ENCODE measurements at regions not wholly inside any gene's neighbourhood (a gene's known extent, or its start where the extent isn't known, plus 50 kb on each side); places are given as distances from the start of the nearest gene placed in this dataset.

DNA sequence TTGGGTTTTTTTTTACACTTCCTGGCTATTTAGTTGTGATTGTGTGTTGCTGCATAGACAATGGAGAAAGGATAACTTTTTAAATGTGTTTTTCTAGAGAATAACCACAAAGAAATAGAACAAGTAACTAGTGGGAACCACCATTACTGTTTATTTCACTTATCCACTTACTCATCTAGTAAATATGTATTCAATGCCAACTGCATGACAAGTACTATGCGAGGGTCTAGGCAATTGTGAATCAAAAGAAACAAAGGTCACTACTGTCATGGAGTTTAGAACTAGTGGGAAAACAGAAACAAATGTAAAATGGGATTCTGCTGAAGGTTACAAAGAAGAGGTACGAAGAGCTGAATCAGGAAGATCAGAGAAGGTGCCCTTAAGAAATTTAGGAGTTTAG is 600.9 kb upstream of the ROBO2 start:
- Histone ChIP-seq H3K4me3 (replicated peaks; ENCODE audit: insufficient read depth, low read length) (no peak overlapping the region), H3K27ac (replicated peaks) (no peak overlapping the region), H3K27me3 (ENCODE audit: insufficient read depth, poor library complexity, severe bottlenecking) (no peaks in the 10 kb centered on the region)
- no peak for DNase-seq (ENCODE audit: low read depth in 1 of 2, low spot score in 1 of 2)
- TF ChIP-seq, protein P1, sequence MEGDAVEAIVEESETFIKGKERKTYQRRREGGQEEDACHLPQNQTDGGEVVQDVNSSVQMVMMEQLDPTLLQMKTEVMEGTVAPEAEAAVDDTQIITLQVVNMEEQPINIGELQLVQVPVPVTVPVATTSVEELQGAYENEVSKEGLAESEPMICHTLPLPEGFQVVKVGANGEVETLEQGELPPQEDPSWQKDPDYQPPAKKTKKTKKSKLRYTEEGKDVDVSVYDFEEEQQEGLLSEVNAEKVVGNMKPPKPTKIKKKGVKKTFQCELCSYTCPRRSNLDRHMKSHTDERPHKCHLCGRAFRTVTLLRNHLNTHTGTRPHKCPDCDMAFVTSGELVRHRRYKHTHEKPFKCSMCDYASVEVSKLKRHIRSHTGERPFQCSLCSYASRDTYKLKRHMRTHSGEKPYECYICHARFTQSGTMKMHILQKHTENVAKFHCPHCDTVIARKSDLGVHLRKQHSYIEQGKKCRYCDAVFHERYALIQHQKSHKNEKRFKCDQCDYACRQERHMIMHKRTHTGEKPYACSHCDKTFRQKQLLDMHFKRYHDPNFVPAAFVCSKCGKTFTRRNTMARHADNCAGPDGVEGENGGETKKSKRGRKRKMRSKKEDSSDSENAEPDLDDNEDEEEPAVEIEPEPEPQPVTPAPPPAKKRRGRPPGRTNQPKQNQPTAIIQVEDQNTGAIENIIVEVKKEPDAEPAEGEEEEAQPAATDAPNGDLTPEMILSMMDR (IDR thresholded peaks at IDR 0.05; ENCODE audit: insufficient read depth, low read length): no peak
- TF ChIP-seq GABPA (IDR thresholded peaks at IDR 0.05; ENCODE audit: low read depth) (no peak), POLR2AphosphoS5 (IDR thresholded peaks at IDR 0.05; ENCODE audit: low read depth) (no peak), SPI1 (IDR thresholded peaks at IDR 0.05; ENCODE audit: borderline replicate concordance, low read depth) (no peak)
- TF ChIP-seq, protein P2, sequence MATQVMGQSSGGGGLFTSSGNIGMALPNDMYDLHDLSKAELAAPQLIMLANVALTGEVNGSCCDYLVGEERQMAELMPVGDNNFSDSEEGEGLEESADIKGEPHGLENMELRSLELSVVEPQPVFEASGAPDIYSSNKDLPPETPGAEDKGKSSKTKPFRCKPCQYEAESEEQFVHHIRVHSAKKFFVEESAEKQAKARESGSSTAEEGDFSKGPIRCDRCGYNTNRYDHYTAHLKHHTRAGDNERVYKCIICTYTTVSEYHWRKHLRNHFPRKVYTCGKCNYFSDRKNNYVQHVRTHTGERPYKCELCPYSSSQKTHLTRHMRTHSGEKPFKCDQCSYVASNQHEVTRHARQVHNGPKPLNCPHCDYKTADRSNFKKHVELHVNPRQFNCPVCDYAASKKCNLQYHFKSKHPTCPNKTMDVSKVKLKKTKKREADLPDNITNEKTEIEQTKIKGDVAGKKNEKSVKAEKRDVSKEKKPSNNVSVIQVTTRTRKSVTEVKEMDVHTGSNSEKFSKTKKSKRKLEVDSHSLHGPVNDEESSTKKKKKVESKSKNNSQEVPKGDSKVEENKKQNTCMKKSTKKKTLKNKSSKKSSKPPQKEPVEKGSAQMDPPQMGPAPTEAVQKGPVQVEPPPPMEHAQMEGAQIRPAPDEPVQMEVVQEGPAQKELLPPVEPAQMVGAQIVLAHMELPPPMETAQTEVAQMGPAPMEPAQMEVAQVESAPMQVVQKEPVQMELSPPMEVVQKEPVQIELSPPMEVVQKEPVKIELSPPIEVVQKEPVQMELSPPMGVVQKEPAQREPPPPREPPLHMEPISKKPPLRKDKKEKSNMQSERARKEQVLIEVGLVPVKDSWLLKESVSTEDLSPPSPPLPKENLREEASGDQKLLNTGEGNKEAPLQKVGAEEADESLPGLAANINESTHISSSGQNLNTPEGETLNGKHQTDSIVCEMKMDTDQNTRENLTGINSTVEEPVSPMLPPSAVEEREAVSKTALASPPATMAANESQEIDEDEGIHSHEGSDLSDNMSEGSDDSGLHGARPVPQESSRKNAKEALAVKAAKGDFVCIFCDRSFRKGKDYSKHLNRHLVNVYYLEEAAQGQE (IDR thresholded peaks at IDR 0.05; ENCODE audit: insufficient replicate concordance, low read depth): no peak

DNA sequence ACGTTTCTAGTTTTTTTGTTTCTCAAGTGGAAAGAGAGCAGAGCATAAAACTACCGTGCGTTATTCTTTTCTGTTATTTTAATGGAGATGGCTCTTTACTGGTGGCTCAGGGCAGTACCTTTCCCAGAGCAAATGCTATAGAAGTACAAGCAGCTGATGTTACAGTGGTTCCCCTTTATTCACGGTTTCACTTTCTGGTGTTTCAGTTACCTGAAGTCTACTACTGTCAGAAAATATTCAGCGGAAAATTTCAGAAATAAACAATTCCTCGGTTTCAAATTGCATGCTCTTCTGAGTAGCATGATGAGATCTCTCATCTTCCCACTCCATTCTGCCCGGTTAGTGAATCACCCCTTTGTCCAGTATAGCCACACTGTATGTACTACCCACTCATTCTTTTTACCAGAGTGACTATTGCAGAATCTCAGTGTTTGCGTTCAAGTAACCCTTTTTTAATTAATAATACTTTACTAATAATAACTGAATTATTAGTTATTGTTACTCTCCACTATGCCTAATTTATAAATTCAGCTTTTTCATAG is 597.5 kb upstream of the ROBO2 start:
- DNase-seq (ENCODE audit: low read depth in 1 of 2, low spot score in 1 of 2): no peak
- Histone ChIP-seq H3K27ac (replicated peaks) (no peak overlapping the region), H3K27me3 (ENCODE audit: insufficient read depth, poor library complexity, severe bottlenecking) (no peaks in the 10 kb centered on the region), H3K4me3 (replicated peaks; ENCODE audit: insufficient read depth, low read length) (no peak overlapping the region)
- TF ChIP-seq SPI1 (IDR thresholded peaks at IDR 0.05; ENCODE audit: borderline replicate concordance, low read depth): no peak
- no peak for TF ChIP-seq GABPA (IDR thresholded peaks at IDR 0.05; ENCODE audit: low read depth)
- no peak for TF ChIP-seq POLR2AphosphoS5 (IDR thresholded peaks at IDR 0.05; ENCODE audit: low read depth)

DNA sequence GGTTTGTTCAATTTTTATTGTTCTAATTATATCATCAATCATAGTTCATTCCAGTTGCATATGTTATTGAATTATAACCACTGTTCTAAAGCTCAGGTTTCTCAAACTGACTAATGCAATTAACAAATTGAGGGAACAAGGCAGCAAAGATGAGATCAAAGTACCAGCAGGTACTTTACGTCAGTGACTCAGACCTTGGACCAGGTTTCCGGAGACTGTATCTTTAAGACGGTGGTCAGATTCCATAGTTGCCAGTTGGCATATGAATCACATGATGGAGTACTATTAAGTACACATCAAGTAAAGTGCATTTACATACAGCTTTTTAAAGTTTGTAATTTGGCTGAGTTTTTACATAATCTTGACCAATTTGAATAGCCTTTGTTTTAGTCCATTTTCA is 583.6 kb upstream of the ROBO2 start:
- no peak for DNase-seq (ENCODE audit: low read depth in 1 of 2, low spot score in 1 of 2)
- Histone ChIP-seq H3K27ac (replicated peaks) (no peak overlapping the region), H3K27me3 (ENCODE audit: insufficient read depth, poor library complexity, severe bottlenecking) (no peaks in the 10 kb centered on the region), H3K4me3 (replicated peaks; ENCODE audit: insufficient read depth, low read length) (no peak overlapping the region)
- TF ChIP-seq SPI1 (IDR thresholded peaks at IDR 0.05; ENCODE audit: borderline replicate concordance, low read depth) (no peak), GABPA (IDR thresholded peaks at IDR 0.05; ENCODE audit: low read depth) (no peak), POLR2AphosphoS5 (IDR thresholded peaks at IDR 0.05; ENCODE audit: low read depth) (no peak)
- TF ChIP-seq, protein P1 (IDR thresholded peaks at IDR 0.05; ENCODE audit: insufficient read depth, low read length): no peak
- TF ChIP-seq, protein P2 (IDR thresholded peaks at IDR 0.05; ENCODE audit: insufficient replicate concordance, low read depth): no peak

DNA sequence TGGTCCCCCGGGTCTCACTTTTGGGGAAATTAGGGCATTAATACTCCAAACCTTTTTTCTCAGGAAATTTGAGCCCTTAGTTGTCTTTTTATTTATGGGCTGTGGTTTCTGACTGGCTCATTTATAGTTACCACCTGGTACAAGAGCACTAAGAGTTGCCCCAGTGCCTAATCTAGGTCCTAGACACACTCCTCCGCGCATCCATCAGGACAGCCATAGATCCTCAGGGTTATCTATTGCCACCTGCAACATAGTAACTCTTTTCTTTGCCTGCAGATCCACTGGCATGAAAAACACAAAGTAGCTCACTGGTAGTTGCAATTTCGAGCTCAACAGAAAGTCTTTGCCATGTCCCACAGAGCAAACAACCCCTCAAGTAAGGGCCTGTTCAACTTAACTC is 576.4 kb upstream of the ROBO2 start:
- no peak overlapping the region for H3K27ac ChIP-seq (replicated peaks)
- TF ChIP-seq GABPA (IDR thresholded peaks at IDR 0.05; ENCODE audit: low read depth) (no peak), SPI1 (IDR thresholded peaks at IDR 0.05; ENCODE audit: borderline replicate concordance, low read depth) (no peak), POLR2AphosphoS5 (IDR thresholded peaks at IDR 0.05; ENCODE audit: low read depth) (no peak)
- TF ChIP-seq, protein P1 (IDR thresholded peaks at IDR 0.05; ENCODE audit: insufficient read depth, low read length): no peak
- TF ChIP-seq, protein P2 (IDR thresholded peaks at IDR 0.05; ENCODE audit: insufficient replicate concordance, low read depth): no peak

More for the DNA sequence above, 576.4 kb upstream of the ROBO2 start:
- no peak overlapping the region for H3K4me3 ChIP-seq (replicated peaks; ENCODE audit: insufficient read depth, low read length)
- DNase-seq (ENCODE audit: low read depth in 1 of 2, low spot score in 1 of 2): no peak
- H3K27me3 ChIP-seq (ENCODE audit: insufficient read depth, poor library complexity, severe bottlenecking): no peaks in the 10 kb centered on the region

Measured in HL-60 (cell line).